PC-9 (cell line): ENCODE measurements at regions not wholly inside any gene's neighbourhood (a gene's known extent, or its start where the extent isn't known, plus 50 kb on each side); places are given as distances from the start of the nearest gene placed in this dataset.

ENCODE experiments used
- BruUV-seq: library from RNA; stranded (reverse); fragments of 400-500 nt; replicated peaks from 2 replicates; lab custom pipeline; 2021; lab: Mats Ljungman, UMichigan
- CTCF ChIA-PET: fragments of 300-600 bp; sonication (Branson Sonifier 250); formaldehyde crosslinking; loops from one replicate; lab custom pipeline; 2022; ENCODE audit warnings: antibody characterized with exemption; lab: Charles Lee
- POLR2A ChIA-PET: fragments of 300-600 bp; sonication (Branson Sonifier 250); formaldehyde crosslinking; loops from one replicate; lab custom pipeline; 2022; ENCODE audit warnings: antibody characterized with exemption; ENCODE audit not compliant: unreplicated experiment; lab: Charles Lee
- DNase-seq, 2 experiments: peaks; one replicate each; pipeline versions ENCODE4 v3.0.0 to v3.0.0-alpha.2; 2015 to 2022; ENCODE audit warnings: mixed read lengths in 1 of 2
- H2AFZ ChIP-seq: fragments of 200-600 bp; sonication (generic); 2 replicates; pipeline ENCODE4 v1.8.1; 2017; ENCODE audit warnings: antibody characterized with exemption
- H3F3A ChIP-seq: fragments of 200-600 bp; sonication (generic); 2 replicates; pipeline ENCODE4 v1.8.1; 2017; ENCODE audit warnings: antibody characterized with exemption, mild to moderate bottlenecking, low read depth; ENCODE audit not compliant: insufficient read depth
- H3K27ac ChIP-seq: fragments of 200-600 bp; sonication (generic); 2 replicates; pipeline ENCODE4 v1.6.1; 2016; ENCODE audit warnings: mixed run types
- H3K27me3 ChIP-seq: fragments of 200-600 bp; sonication (generic); 2 replicates; pipeline ENCODE4 v1.6.1; 2016; ENCODE audit warnings: low read depth, mixed run types; ENCODE audit not compliant: insufficient read depth
- H3K36me3 ChIP-seq: fragments of 200-600 bp; sonication (generic); 2 replicates; pipeline ENCODE4 v1.6.1; 2016; ENCODE audit warnings: low read depth, mixed run types
- H3K4me1 ChIP-seq: fragments of 200-600 bp; sonication (generic); replicated peaks from 2 replicates; pipeline ENCODE4 v1.6.1; 2016; ENCODE audit warnings: mixed run types; ENCODE audit not compliant: insufficient read depth
- H3K4me2 ChIP-seq: fragments of 200-600 bp; sonication (generic); 2 replicates; pipeline ENCODE4 v1.6.1; 2017; ENCODE audit warnings: mixed run types
- H3K4me3 ChIP-seq: fragments of 200-600 bp; sonication (generic); 2 replicates; pipeline ENCODE4 v1.6.1; 2016; ENCODE audit warnings: mixed run types
- H3K79me2 ChIP-seq: fragments of 200-600 bp; sonication (generic); 2 replicates; pipeline ENCODE4 v1.6.1; 2017; ENCODE audit warnings: low read depth, mixed run types
- H3K9me2 ChIP-seq: fragments of 200-600 bp; sonication (generic); 2 replicates; pipeline ENCODE4 v1.8.1; 2017; ENCODE audit warnings: mild to moderate bottlenecking; ENCODE audit not compliant: insufficient read depth
- H3K9me3 ChIP-seq: fragments of 200-600 bp; sonication (generic); 2 replicates; pipeline ENCODE4 v1.8.1; 2016; ENCODE audit warnings: low read depth; ENCODE audit not compliant: insufficient read depth
- H4K20me1 ChIP-seq: fragments of 200-600 bp; sonication (generic); 2 replicates; pipeline ENCODE4 v1.8.1; 2017; ENCODE audit not compliant: insufficient read depth
- CTCF ChIP-seq: fragments of 200-600 bp; sonication (generic); conservative IDR thresholded peaks from 2 replicates; pipeline ENCODE4 v1.6.1; 2017; ENCODE audit warnings: mixed run types, antibody characterized with exemption, mild to moderate bottlenecking, moderate library complexity
- EZH2 ChIP-seq: fragments of 200-600 bp; sonication (generic); IDR thresholded peaks from 2 replicates; pipeline ENCODE4 v1.8.0; 2017; ENCODE audit warnings: antibody characterized with exemption, low read depth
- intact Hi-C: fragments of 100-400 bp; cut with micrococcal nuclease; formaldehyde crosslinking; loops from one replicate; pipeline ENCODE4 v1.10.0; 2022; ENCODE audit not compliant: unreplicated experiment

GRCh38 chr9:88926781-88927505 is 64.3 kb upstream of the S1PR3 start:
- ChIA-PET CTCF (no interaction called here), POLR2A (no interaction called here)
- Histone ChIP-seq H3F3A (no peaks in the 10 kb centered on the region), H3K9me3 (no peaks in the 10 kb centered on the region), H3K27ac (no peak overlapping the region), H3K9me2 (no peaks in the 10 kb centered on the region), H3K4me1 (no peaks in the 10 kb centered on the region), H3K4me2 (no peak overlapping the region), H2AFZ (no peak overlapping the region), H3K79me2 (no peaks in the 10 kb centered on the region), H3K27me3 (no peaks in the 10 kb centered on the region), H3K36me3 (no peaks in the 10 kb centered on the region), H3K4me3 (no peak overlapping the region), H4K20me1 (no peaks in the 10 kb centered on the region)
- DNase-seq = no peak
- BruUV-seq = no TSS peak
- no peak for TF ChIP-seq CTCF
- TF ChIP-seq EZH2 = no peak
- intact Hi-C loops = no loop called here

GRCh38 chr9:88927510-88927909 is 63.8 kb upstream of the S1PR3 start:
- H3F3A ChIP-seq = no peaks in the 10 kb centered on the region
- H3K4me1 ChIP-seq = no peaks in the 10 kb centered on the region
- H3K4me2 ChIP-seq = no peak overlapping the region
- H4K20me1 ChIP-seq = no peaks in the 10 kb centered on the region
- H3K4me3 ChIP-seq = no peak overlapping the region
- H3K79me2 ChIP-seq = no peaks in the 10 kb centered on the region
- no peak for DNase-seq
- BruUV-seq = no TSS peak
- intact Hi-C loops = no loop called here
- no peak overlapping the region for H2AFZ ChIP-seq
- ChIA-PET CTCF (no interaction called here), POLR2A (no interaction called here)
- H3K27ac ChIP-seq = no peak overlapping the region
- TF ChIP-seq CTCF = no peak
- TF ChIP-seq EZH2 = no peak
- H3K9me2 ChIP-seq = no peaks in the 10 kb centered on the region
- H3K9me3 ChIP-seq = no peaks in the 10 kb centered on the region
- no peaks in the 10 kb centered on the region for H3K27me3 ChIP-seq
- H3K36me3 ChIP-seq = no peaks in the 10 kb centered on the region

DNA sequence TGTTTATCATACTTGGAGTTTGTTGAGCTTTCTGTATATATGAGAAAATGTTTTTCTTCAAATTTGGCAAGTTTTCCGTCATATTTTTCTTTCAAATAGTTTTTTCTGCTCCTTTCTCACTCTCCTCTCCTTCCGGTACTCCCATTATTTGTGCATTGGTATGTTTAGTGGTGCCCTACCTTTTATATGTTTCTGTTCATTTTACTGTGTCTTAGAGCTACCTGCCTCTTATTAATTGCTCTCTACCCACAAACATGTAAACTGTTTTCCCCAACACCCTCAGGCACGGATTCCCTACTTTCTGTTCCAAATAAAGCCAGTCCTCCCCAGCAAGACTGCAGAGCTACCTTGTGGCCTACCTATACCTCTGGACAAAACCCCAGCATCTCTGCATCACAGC is 60.6 kb upstream of the S1PR3 start:
- BruUV-seq = no TSS peak
- TF ChIP-seq CTCF (no peak), EZH2 (no peak)
- H3K27ac ChIP-seq = no peak overlapping the region
- intact Hi-C loops = no loop called here
- H2AFZ ChIP-seq = no peak overlapping the region
- H3K4me3 ChIP-seq = no peak overlapping the region
- H3K4me2 ChIP-seq = no peak overlapping the region
- DNase-seq = no peak
- no peaks in the 10 kb centered on the region for H3K4me1 ChIP-seq
- H3K36me3 ChIP-seq = no peaks in the 10 kb centered on the region
- H3K27me3 ChIP-seq = no peaks in the 10 kb centered on the region
- no peaks in the 10 kb centered on the region for H3K79me2 ChIP-seq
- no peaks in the 10 kb centered on the region for H4K20me1 ChIP-seq
- no peaks in the 10 kb centered on the region for H3F3A ChIP-seq
- POLR2A ChIA-PET = no interaction called here
- H3K9me2 ChIP-seq = no peaks in the 10 kb centered on the region
- CTCF ChIA-PET = interaction anchor here (0.7 kb wide), 1 partner anchor 257 kb away, joined by 3 read pairs; no protein-coding TSS in a partner anchor
- no peaks in the 10 kb centered on the region for H3K9me3 ChIP-seq
